NCI-H748 (cell line): ENCODE measurements at regions not wholly inside any gene's neighbourhood (a gene's known extent, or its start where the extent isn't known, plus 50 kb on each side); places are given as distances from the start of the nearest gene placed in this dataset.
"Not testable (repeated sequence)": the region's sequence is repeated elsewhere in the genome, so short reads cannot be mapped to it uniquely, and the experiment has no call there.

ENCODE experiments used
- DNase-seq: peaks from one replicate; lab custom pipeline; 2025; ENCODE audit not compliant: unreplicated experiment; lab: John Stamatoyannopoulos, UW

- DNase-seq: not testable (repeated sequence)
Observed at GRCh38 chr10:100638969-100639368, 103.2 kb downstream of the HIF1AN start.

DNA sequence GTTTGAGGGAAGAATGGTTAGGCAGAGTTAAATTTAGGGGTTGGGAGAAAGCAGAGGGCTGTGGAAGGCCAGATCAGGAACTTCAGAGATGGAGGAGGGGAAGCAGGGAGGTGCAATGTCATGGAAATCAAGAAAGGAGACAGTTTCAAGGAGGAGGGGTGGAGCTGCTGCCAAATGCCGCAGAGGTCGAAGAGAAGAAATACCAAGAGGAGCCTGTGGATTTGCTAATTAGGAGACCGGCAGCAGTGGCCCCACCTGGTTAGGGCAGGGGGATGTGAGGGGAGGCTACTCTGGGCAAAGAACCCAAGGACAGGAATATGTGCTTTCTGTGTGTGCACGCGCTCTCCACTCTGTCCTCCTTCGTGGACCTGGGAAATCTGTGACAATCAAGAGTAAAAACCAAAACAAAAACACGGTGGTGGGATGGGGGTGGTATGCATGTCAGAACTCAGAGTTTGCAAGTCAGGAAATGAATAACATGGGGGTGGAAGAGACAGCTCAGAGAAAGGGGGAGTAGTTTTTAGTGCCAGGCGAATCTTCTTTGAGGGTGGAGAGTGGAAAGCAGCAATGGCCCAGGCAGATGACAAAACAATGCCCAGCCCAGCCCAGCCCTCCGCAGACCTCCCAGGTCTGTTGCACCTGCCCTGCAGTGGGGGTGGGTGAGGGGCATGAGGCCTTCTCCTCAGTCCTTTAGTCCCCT is 102.9 kb upstream of the PAX2 start:
- no peak for DNase-seq

- no peak for DNase-seq
Observed at GRCh38 chr10:100645091-100645490, 100.3 kb upstream of the PAX2 start.

DNA sequence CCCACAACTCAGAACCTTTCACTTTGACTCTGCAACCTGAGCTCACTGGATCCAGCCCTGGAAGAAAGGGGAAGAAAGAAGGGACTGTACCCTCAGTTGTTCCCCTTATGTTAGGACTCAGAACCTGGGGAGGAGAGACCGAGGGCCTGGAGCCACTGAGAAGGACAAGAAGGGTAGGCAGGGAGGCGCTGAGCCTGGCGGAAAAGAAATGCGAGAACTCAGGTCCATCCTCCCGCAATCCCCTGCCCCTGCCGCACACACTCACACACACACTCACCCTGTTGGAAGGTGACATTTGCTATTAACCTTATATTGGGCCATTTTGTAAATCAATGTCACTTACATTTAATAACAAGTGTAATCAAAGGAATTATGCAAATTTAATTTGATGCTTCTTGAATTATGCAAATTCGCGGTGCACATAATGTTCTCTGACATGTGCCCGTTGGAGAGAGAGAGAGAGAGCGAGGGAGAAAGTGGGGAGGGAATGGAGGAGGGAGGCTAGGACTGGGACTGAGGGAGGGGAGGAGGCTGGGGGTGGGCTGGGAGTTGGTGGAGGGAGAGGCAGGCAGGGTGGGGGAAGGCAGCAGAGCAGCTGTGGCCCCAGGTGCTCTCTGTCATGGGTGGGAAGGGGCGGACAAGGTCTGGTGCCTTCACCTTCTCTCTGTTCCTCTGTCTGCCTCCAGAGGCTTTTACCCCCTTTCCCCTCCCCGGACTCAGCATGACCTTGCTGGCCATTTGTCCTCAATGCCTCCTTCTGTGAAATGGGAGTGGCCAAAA is 99.6 kb upstream of the PAX2 start:
- no peak for DNase-seq

GRCh38 chr10:100647928-100648327 is 97.5 kb upstream of the PAX2 start:
- no peak for DNase-seq

DNA sequence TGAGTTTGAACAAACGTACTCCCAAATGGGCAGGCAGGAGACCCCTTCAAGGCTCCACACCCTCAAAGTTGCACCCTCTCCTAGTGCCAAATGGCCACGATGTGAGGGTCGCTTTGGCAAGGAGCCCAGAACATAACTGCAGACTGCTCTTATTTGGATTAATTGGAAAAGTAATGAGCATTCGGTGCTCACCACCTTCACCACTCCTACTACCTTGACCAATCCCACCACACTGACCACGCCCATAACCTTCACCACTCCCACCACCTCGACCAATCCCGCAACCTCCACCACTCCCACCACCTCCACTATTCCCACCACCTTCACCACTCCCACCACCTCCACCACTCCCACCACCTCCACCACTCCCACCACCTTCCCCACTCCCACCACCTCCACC is 94.7 kb upstream of the PAX2 start:
- DNase-seq: no peak

DNA sequence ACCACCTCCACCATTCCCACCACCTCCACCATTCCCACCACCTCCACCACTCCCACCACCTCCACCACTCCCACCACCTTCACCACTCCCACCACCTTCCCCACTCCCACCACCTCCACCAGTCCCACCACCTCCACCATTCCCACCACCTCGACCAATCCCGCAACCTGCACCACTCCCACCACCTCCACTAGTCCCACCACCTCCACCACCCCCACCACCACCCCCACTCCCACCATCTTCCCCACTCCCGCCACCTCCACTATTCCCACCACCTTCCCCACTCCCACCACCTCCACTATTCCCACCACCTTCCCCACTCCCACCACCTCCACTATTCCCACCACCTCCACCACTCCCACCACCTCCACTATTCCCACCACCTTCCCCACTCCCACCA is 94.3 kb upstream of the PAX2 start:
- DNase-seq: not testable (repeated sequence)

GRCh38 chr10:100651916-100652315 is 93.5 kb upstream of the PAX2 start:
- no peak for DNase-seq

GRCh38 chr10:100652406-100653135 is 92.8 kb upstream of the PAX2 start:
- DNase-seq: no peak

GRCh38 chr10:100653238-100653956 is 92.0 kb upstream of the PAX2 start:
- no peak for DNase-seq

DNA sequence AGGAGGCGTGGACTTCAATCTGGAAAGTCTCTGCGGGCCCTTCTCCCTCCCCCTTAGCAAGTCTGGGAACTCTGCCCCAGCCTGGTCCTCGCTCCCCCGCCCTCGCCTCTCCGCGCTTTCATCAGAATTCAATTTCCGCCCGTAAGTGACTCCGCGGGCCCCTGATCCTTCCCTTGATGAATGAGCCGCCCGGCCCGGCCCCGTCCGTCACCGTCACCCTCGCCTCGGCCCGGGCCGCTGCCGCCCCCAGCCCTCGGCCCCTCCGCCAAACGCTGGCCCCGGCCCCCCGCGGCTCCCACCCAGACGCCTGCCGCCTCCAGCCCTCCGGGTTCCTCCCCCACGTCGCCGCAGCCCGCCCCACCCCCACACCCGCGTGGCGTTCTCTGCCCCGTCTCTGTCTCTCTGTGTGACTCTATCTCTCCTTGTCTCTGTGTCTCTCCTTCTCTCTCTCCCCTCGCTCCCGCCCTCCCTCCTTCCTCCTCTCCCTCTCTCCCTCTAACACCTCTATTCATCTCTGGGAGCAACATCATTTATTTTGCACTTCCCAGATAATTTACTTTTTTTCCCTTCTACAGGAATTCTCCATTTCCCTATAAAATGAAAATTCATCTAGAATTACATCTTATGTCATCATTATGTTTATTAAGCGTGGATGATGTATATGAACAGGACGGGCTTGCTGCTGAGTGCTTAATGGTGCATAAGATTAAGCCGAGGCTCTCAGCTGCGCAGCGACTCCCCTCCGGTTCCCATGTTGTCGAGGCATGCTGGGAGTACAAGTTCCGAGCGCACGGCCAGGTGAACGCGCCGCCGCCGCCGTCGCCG is 91.2 kb upstream of the PAX2 start:
- DNase-seq: peak; percentile 55

GRCh38 chr10:100654782-100655325 is 90.5 kb upstream of the PAX2 start:
- DNase-seq: peak; percentile 58

DNA sequence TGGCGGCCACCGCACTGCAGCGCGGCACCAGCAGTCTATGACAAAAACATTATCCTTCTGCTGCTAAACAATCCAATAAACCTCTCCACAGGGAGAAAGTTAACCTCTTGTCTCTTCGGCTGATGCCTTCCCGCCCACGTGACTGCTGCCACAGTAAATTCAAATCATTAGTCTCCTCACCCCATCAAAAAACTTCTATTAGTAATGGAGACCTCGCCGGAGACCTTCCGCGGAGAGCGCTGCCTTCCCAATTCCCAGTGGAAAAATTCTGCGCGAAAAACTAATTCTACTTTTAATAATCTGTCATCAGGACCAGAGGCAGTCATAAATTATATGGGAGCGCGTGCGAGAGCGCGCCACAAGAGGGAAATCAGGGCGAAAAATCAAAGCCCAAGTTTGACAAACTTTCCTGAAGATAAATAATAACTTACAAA is 90.0 kb upstream of the PAX2 start:
- no peak for DNase-seq

- DNase-seq: peak; percentile 44
Observed at GRCh38 chr10:100655760-100656421, 89.5 kb upstream of the PAX2 start.

GRCh38 chr10:100656454-100656853 is 88.9 kb upstream of the PAX2 start:
- DNase-seq: peak; percentile 62

DNA sequence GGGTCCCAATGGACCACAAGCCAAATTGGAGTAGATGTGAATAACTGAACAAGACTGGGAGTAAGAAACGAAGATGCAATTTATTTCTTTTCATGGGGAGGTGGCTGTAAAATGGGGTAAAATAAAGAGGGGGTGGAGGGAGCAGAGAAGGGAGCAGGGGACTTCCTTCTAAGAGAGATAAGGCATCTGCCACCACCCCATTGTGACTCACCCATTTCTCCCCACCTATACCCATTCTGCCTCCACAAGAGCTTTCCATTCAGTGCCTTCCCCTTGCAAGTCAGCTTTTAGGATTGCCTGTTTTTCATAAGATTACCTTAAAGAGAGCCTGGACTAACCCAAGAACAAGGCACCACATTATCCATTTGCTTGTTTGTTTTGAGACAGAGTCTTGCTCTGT is 87.1 kb upstream of the PAX2 start:
- no peak for DNase-seq

DNA sequence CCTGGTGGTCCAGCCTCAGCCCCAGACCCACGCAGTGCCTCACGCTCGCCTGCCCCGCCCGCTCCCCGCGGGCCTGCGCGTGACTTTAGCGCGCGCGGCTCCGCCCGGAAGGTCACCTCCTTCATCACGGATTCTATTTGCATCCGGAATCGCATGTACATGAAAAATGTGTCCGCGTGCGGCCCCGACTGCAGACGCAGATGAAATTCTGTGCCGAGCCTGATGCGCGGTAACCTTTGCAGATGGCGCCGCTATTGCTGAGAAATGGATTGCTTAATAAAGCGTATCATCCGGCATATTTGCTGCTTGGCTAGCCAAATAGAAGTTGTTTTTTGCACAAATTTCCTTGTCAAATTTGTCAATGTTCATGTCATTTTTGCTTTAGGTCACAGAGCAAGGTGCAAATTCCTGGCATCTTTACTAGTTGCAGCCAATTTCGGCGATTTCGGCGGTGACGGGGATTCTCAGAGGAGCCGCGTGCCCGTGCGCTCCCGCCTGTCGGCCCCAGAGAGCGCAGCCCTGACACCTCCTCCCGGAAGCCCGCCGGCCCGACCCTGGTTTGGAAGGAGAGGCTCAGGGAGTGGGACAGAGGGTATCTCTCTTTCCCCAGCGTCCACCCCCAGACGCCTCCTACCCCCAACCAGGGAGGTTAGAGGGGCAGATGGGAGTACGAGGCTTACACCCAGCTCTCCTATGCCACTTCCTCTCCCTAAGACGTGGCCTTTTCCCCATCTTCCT is 85.9 kb upstream of the PAX2 start:
- DNase-seq: no peak

DNA sequence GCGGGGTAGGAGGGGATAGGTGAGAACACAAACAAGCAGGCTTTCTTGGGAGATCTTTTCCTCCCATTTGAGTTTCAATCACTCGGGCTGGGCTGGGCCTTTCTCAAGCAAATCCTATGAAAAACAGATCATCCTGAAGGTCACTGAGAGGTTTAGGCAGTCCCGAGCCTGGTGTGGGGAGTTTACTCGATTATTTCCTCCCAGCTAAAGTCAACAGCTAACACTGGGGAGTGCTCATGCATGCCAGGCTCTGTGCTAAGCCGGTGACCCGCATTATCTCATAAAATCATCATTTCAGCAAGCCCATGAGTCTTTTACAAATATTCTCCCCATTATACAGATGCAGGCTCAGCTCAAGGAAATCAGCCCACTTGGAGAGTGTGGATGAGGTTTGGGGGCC is 85.0 kb upstream of the PAX2 start:
- DNase-seq: no peak

DNA sequence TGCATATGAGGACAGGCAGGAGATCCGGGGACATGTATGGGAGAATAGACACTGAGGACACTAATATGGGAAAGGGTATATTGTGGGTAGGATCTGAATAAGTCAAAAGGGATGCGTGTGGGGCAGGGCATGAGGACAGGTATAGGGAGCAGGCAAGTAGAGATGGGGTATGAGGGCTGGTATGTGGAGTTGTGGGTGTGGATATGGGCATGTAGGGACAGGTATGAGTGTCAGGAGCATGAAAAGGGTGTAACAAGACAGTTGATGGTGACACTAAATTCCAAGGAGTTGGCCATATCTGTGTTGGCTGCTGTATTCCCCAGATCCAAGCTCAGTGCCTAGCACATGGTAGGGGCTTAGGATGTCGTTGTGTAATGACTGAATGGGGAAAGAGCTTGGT is 84.4 kb upstream of the PAX2 start:
- DNase-seq: no peak
